ENCODE measurements at regions not wholly inside any gene's neighbourhood (a gene's known extent, or its start where the extent isn't known, plus 50 kb on each side); places are given as distances from the start of the nearest gene placed in this dataset.
A peak's percentile ranks its signal among the peaks of the same experiment; 100 is the strongest.

GRCh38 chr5:10868956-10869355 lies 107.9 kb upstream of the DAP start:
- intact Hi-C loops (cut with DNase I) = loop anchor here in 2 of 10 donors (10.0 kb wide), 3 partner anchors 196 to 414 kb away; no protein-coding TSS in a partner anchor
- no peak for TF ChIP-seq CTCF (IDR thresholded peaks at IDR 0.05)
- no peak overlapping the region for H3K27ac ChIP-seq
- no peaks in the 10 kb centered on the region for H3K27me3 ChIP-seq
- no peaks in the 10 kb centered on the region for H3K36me3 ChIP-seq
- no peak overlapping the region for H3K4me3 ChIP-seq
- no peak for ATAC-seq
- 54 to 79% methylated on average over 7 of the region's 7 CpGs for WGBS, 2 donors
- H3K9me3 ChIP-seq = no peaks in the 10 kb centered on the region
- no peak for DNase-seq
- H3K4me1 ChIP-seq = no peaks in the 10 kb centered on the region

- intact Hi-C loops (cut with DNase I) = loop anchor here in 2 of 10 donors (10.0 kb wide), 3 partner anchors 197 to 413 kb away; no protein-coding TSS in a partner anchor
- Histone ChIP-seq H3K4me3 (no peak overlapping the region), H3K27ac (no peak overlapping the region), H3K4me1 (no peaks in the 10 kb centered on the region), H3K9me3 (no peaks in the 10 kb centered on the region), H3K36me3 (no peaks in the 10 kb centered on the region), H3K27me3 (no peaks in the 10 kb centered on the region)
- WGBS, 2 donors = 89 to 90% methylated on average over 13 of the region's 13 CpGs
- DNase-seq (no peak), ATAC-seq (no peak)
- no peak for TF ChIP-seq CTCF (IDR thresholded peaks at IDR 0.05)
Measured at GRCh38 chr5:10867389-10868303, 106.6 kb upstream of the DAP start.

- H3K9me3 ChIP-seq = no peaks in the 10 kb centered on the region
- ATAC-seq = no peak
- 58 to 64% methylated on average over 4 of the region's 4 CpGs for WGBS, 2 donors
- H3K27ac ChIP-seq = no peak overlapping the region
- no peak for TF ChIP-seq CTCF (IDR thresholded peaks at IDR 0.05)
- H3K27me3 ChIP-seq = no peaks in the 10 kb centered on the region
- no peaks in the 10 kb centered on the region for H3K4me1 ChIP-seq
- no peak overlapping the region for H3K4me3 ChIP-seq
- intact Hi-C loops (cut with DNase I) = loop anchor here in 2 of 10 donors (10.0 kb wide), 3 partner anchors 198 to 412 kb away; no protein-coding TSS in a partner anchor
- no peaks in the 10 kb centered on the region for H3K36me3 ChIP-seq
- DNase-seq = no peak
Measured at GRCh38 chr5:10866913-10867312, 105.9 kb upstream of the DAP start.

GRCh38 chr5:10863763-10864383 lies 102.8 kb upstream of the DAP start:
- TF ChIP-seq CTCF (IDR thresholded peaks at IDR 0.05) = peak; percentile 45 to 90 (median 68)

More at GRCh38 chr5:10863763-10864383, 102.8 kb upstream of the DAP start:
- no peaks in the 10 kb centered on the region for H3K4me1 ChIP-seq
- H3K27me3 ChIP-seq = peaks cover 0 to 4% (median 0%) of the 10 kb centered on the region in 7 donors
- no peaks in the 10 kb centered on the region for H3K36me3 ChIP-seq
- DNase-seq = peak; percentile 26 to 38
- H3K4me3 ChIP-seq = no peak overlapping the region
- WGBS, 2 donors = 69 to 70% methylated on average over 15 of the region's 15 CpGs
- intact Hi-C loops (cut with DNase I) = loop anchor here in 4 of 10 donors (5.0 to 10.0 kb wide), 4 partner anchors 162 to 409 kb away; no protein-coding TSS in a partner anchor
- no peaks in the 10 kb centered on the region for H3K9me3 ChIP-seq
- H3K27ac ChIP-seq = no peak overlapping the region
- ATAC-seq = peak in 4 of 8 donors; percentile 52 to 70 (median 60)

Measured in heart right ventricle (tissue), 16 donors.